ENCODE measurements at regions not wholly inside any gene's neighbourhood (a gene's known extent, or its start where the extent isn't known, plus 50 kb on each side); places are given as distances from the start of the nearest gene placed in this dataset.

GRCh38 chr3:102530415-102531181 is 95.8 kb downstream of the ZPLD1 start:
- TF ChIP-seq SUZ12 (IDR thresholded peaks at IDR 0.05; ENCODE audit: extremely low read depth, insufficient read depth, insufficient read length) (no peak), ZNF274 (IDR thresholded peaks at IDR 0.05; ENCODE audit: low read depth, low read length) (no peak)
